ENCODE measurements at regions not wholly inside any gene's neighbourhood (a gene's known extent, or its start where the extent isn't known, plus 50 kb on each side); places are given as distances from the start of the nearest gene placed in this dataset.

DNA sequence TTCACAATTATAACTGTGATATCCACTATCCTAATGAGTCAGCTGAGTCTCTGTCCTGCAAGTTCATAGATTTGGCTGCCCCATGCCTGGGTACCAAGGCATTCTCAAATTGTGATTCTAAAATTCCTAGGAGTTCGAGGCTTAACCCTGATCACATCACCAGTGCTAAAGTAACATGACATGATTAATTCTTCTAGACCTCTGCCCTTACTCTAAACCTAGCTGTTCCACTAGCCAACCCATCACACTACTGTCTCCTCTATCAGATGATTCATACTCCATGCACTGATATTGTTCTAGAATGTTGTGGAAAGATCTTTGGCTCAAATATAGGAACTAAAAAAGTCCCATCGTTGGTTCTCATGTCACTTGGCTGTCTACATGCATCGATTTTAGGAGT lies 487.6 kb downstream of the PIK3C3 start:
- TF ChIP-seq, protein P1, sequence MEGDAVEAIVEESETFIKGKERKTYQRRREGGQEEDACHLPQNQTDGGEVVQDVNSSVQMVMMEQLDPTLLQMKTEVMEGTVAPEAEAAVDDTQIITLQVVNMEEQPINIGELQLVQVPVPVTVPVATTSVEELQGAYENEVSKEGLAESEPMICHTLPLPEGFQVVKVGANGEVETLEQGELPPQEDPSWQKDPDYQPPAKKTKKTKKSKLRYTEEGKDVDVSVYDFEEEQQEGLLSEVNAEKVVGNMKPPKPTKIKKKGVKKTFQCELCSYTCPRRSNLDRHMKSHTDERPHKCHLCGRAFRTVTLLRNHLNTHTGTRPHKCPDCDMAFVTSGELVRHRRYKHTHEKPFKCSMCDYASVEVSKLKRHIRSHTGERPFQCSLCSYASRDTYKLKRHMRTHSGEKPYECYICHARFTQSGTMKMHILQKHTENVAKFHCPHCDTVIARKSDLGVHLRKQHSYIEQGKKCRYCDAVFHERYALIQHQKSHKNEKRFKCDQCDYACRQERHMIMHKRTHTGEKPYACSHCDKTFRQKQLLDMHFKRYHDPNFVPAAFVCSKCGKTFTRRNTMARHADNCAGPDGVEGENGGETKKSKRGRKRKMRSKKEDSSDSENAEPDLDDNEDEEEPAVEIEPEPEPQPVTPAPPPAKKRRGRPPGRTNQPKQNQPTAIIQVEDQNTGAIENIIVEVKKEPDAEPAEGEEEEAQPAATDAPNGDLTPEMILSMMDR (conservative IDR thresholded peaks at IDR 0.05) = no peak
- TF ChIP-seq EZH2 (IDR thresholded peaks at IDR 0.05; ENCODE audit: low read depth) = no peak
